ENCODE measurements at regions not wholly inside any gene's neighbourhood (a gene's known extent, or its start where the extent isn't known, plus 50 kb on each side); places are given as distances from the start of the nearest gene placed in this dataset.

- no peak for DNase-seq
These were observed 78.9 kb upstream of the SPRED2 start for GRCh38 chr2:65511306-65511705.

GRCh38 chr2:65508225-65508624, 75.8 kb upstream of the SPRED2 start:
- no peak for DNase-seq

- DNase-seq: no peak
These were observed 75.0 kb upstream of the SPRED2 start for GRCh38 chr2:65507102-65508069.

- DNase-seq: no peak
These were observed 72.7 kb upstream of the SPRED2 start for GRCh38 chr2:65504814-65505697.

- DNase-seq: no peak
These were observed 71.8 kb upstream of the SPRED2 start for GRCh38 chr2:65504201-65504600.

GRCh38 chr2:65503746-65504145, 71.3 kb upstream of the SPRED2 start:
- no peak for DNase-seq

- DNase-seq: no peak
These were observed 69.4 kb upstream of the SPRED2 start for GRCh38 chr2:65501836-65502235.

GRCh38 chr2:65501074-65501473, 68.7 kb upstream of the SPRED2 start:
- DNase-seq: no peak

- DNase-seq: no peak
These were observed 68.1 kb upstream of the SPRED2 start for GRCh38 chr2:65500310-65501040.

GRCh38 chr2:65499216-65499615, 66.8 kb upstream of the SPRED2 start:
- DNase-seq: no peak

- no peak for DNase-seq
These were observed 66.0 kb upstream of the SPRED2 start for GRCh38 chr2:65498396-65498795.

GRCh38 chr2:65495251-65495877, 63.0 kb upstream of the SPRED2 start:
- DNase-seq: no peak

GRCh38 chr2:65494078-65494477, 61.7 kb upstream of the SPRED2 start:
- DNase-seq: no peak

- DNase-seq: no peak
These were observed 59.0 kb upstream of the SPRED2 start for GRCh38 chr2:65491381-65491905.

GRCh38 chr2:65490222-65490621, 57.8 kb upstream of the SPRED2 start:
- no peak for DNase-seq

GRCh38 chr2:65489269-65489668, 56.9 kb upstream of the SPRED2 start:
- DNase-seq: no peak

- no peak for DNase-seq
These were observed 56.1 kb upstream of the SPRED2 start for GRCh38 chr2:65488527-65488926.

- no peak for DNase-seq
These were observed 55.0 kb upstream of the SPRED2 start for GRCh38 chr2:65487404-65487803.

GRCh38 chr2:65486802-65487201, 54.4 kb upstream of the SPRED2 start:
- DNase-seq: no peak

GRCh38 chr2:65486282-65486681, 53.9 kb upstream of the SPRED2 start:
- no peak for DNase-seq

GRCh38 chr2:65485839-65486238, 53.4 kb upstream of the SPRED2 start:
- DNase-seq: no peak

GRCh38 chr2:65483763-65484162, 51.4 kb upstream of the SPRED2 start:
- DNase-seq: no peak

All from CD4-positive, alpha-beta T cell treated with Interleukin-15 for 1 hour (primary cell).